WTC11 (cell line): ENCODE measurements at regions not wholly inside any gene's neighbourhood (a gene's known extent, or its start where the extent isn't known, plus 50 kb on each side); places are given as distances from the start of the nearest gene placed in this dataset.

Source experiments
- ATAC-seq: fragments of 200-7000 bp; cut with Tn5 transposase; 2 replicates; pipeline ENCODE4 v1.10.0; 2021; ENCODE audit warnings: mild to moderate bottlenecking, moderate library complexity
- CTCF ChIA-PET: fragments of 300-600 bp; sonication (Branson Sonifier 250); formaldehyde crosslinking; loops from one replicate; lab custom pipeline; 2021; ENCODE audit warnings: antibody characterized with exemption; lab: Charles Lee
- POLR2A ChIA-PET: fragments of 350-600 bp; sonication (Branson Sonifier 250); formaldehyde crosslinking; loops from one replicate; lab custom pipeline; 2021; ENCODE audit warnings: antibody characterized with exemption; lab: Charles Lee
- DNase-seq: peaks from one replicate; pipeline ENCODE4 v3.0.0; 2021; ENCODE audit warnings: low spot score
- H3K27ac Mint-ChIP-seq: 2 replicates; pipeline ENCODE4 v1.8.0; 2021; ENCODE audit warnings: mixed read lengths
- H3K27me3 Mint-ChIP-seq: 2 replicates; pipeline ENCODE4 v1.8.0; 2021; ENCODE audit warnings: low read depth, mild to moderate bottlenecking, moderate library complexity, mixed read lengths
- H3K36me3 Mint-ChIP-seq: 2 replicates; pipeline ENCODE4 v1.8.0; 2021; ENCODE audit warnings: mixed read lengths
- H3K4me1 Mint-ChIP-seq: 2 replicates; pipeline ENCODE4 v1.8.0; 2022; ENCODE audit warnings: mixed read lengths
- H3K4me3 Mint-ChIP-seq: 2 replicates; pipeline ENCODE4 v1.8.0; 2021; ENCODE audit warnings: mild to moderate bottlenecking, moderate library complexity, mixed read lengths
- H3K9me3 Mint-ChIP-seq: 2 replicates; pipeline ENCODE4 v1.8.0; 2021; ENCODE audit warnings: mixed read lengths
- AFF4 ChIP-seq: sonication (generic); formaldehyde crosslinking; IDR thresholded peaks from 2 replicates; pipeline ENCODE4 v1.8.1; 2023; ENCODE audit warnings: mild to moderate bottlenecking, missing genetic modification reagents, borderline replicate concordance
- CTCF ChIP-seq: fragments of 200-600 bp; IDR thresholded peaks from 2 replicates; pipeline ENCODE4 v1.8.0; 2022; ENCODE audit warnings: antibody characterized with exemption
- ETV6 ChIP-seq: sonication (generic); formaldehyde crosslinking; IDR thresholded peaks from 2 replicates; pipeline ENCODE4 v1.8.1; 2022; ENCODE audit warnings: mild to moderate bottlenecking, missing genetic modification reagents
- GTF2I ChIP-seq: fragments of 250-450 bp; sonication (Bioruptor Pico); conservative IDR thresholded peaks from 2 replicates; pipeline ENCODE4 v1.4.0; 2021; ENCODE audit warnings: mild to moderate bottlenecking
- IRF2 ChIP-seq: sonication (generic); formaldehyde crosslinking; IDR thresholded peaks from 2 replicates; pipeline ENCODE4 v1.8.0; 2022; ENCODE audit warnings: low read depth, missing genetic modification reagents, borderline replicate concordance
- PRDM15 ChIP-seq: sonication (generic); formaldehyde crosslinking; IDR thresholded peaks from 2 replicates; pipeline ENCODE4 v1.8.0; 2022; ENCODE audit warnings: missing genetic modification reagents
- SP1 ChIP-seq: sonication (generic); formaldehyde crosslinking; conservative IDR thresholded peaks from 2 replicates; pipeline ENCODE4 v1.8.1; 2022; ENCODE audit warnings: missing genetic modification reagents
- TEAD1 ChIP-seq: sonication (generic); formaldehyde crosslinking; IDR thresholded peaks from 2 replicates; pipeline ENCODE4 v1.8.0; 2022; ENCODE audit warnings: mild to moderate bottlenecking, missing genetic modification reagents
- USF2 ChIP-seq: sonication (generic); formaldehyde crosslinking; IDR thresholded peaks from 2 replicates; pipeline ENCODE4 v1.8.1; 2023; ENCODE audit warnings: mild to moderate bottlenecking, missing genetic modification reagents, moderate library complexity
- ZBTB21 ChIP-seq: sonication (generic); formaldehyde crosslinking; IDR thresholded peaks from 2 replicates; pipeline ENCODE4 v1.8.1; 2023; ENCODE audit warnings: mild to moderate bottlenecking, missing genetic modification reagents, borderline replicate concordance
- ZNF232 ChIP-seq: sonication (generic); formaldehyde crosslinking; IDR thresholded peaks from 2 replicates; pipeline ENCODE4 v1.8.0; 2022; ENCODE audit warnings: mild to moderate bottlenecking, missing genetic modification reagents
- ZNF423 ChIP-seq: fragments of 250-450 bp; sonication (Bioruptor Pico); IDR thresholded peaks from 2 replicates; pipeline ENCODE4 v2.1.2; 2022; ENCODE audit warnings: mild to moderate bottlenecking, moderate library complexity
- ZNF532 ChIP-seq: fragments of 250-450 bp; sonication (Bioruptor Pico); IDR thresholded peaks from 2 replicates; pipeline ENCODE4 v1.9.0; 2021; ENCODE audit warnings: mild to moderate bottlenecking, borderline replicate concordance
- ZSCAN18 ChIP-seq: fragments of 250-450 bp; sonication (Bioruptor Pico); IDR thresholded peaks from 2 replicates; pipeline ENCODE4 v2.1.2; 2022; ENCODE audit warnings: mild to moderate bottlenecking, moderate library complexity

GRCh38 chr2:11029136-11029535 is 117.4 kb downstream of the KCNF1 start (continued):
- TF ChIP-seq ZNF423 (no peak), PRDM15 (CRISPR knock-in tag) (no peak), SP1 (no peak)
- TF ChIP-seq, all 79 proteins: peak for 0

GRCh38 chr2:11030036-11030435 is 118.3 kb downstream of the KCNF1 start:
- Mint-ChIP-seq H3K27ac (no peak overlapping the region), H3K4me1 (peaks cover 17% of the 10 kb centered on the region), H3K27me3 (no peaks in the 10 kb centered on the region), H3K4me3 (no peak overlapping the region), H3K36me3 (peaks cover 5% of the 10 kb centered on the region), H3K9me3 (peaks cover 24% of the 10 kb centered on the region)
- TF ChIP-seq TEAD1 (CRISPR knock-in tag) (no peak), ZNF232 (CRISPR knock-in tag) (no peak), ZNF532 (CRISPR knock-in tag) (no peak), IRF2 (CRISPR knock-in tag) (no peak), AFF4 (CRISPR knock-in tag) (no peak), GTF2I (CRISPR knock-in tag) (no peak), USF2 (no peak), CTCF (no peak), ZBTB21 (CRISPR knock-in tag) (no peak), ETV6 (CRISPR knock-in tag) (no peak), ZSCAN18 (no peak)
- DNase-seq = no peak
- ATAC-seq = no peak
- POLR2A ChIA-PET = no interaction called here
- CTCF ChIA-PET = interaction anchor here (1.8 kb wide), 1 partner anchor 197 kb away, joined by 7 read pairs; no protein-coding TSS in a partner anchor
